Type B pancreatic cell (in vitro differentiated cells): ENCODE measurements at regions not wholly inside any gene's neighbourhood (a gene's known extent, or its start where the extent isn't known, plus 50 kb on each side); places are given as distances from the start of the nearest gene placed in this dataset.
A peak's percentile ranks its signal among the peaks of the same experiment; 100 is the strongest.

Experiments used
- DNase-seq: peaks from one replicate; pipeline ENCODE4 v3.0.0; 2021; ENCODE audit warnings: mixed read lengths; ENCODE audit not compliant: unreplicated experiment; ENCODE audit errors: extremely low spot score
- H3K27ac Mint-ChIP-seq: 2 replicates; pipeline ENCODE4 v1.8.0; 2021; ENCODE audit warnings: mild to moderate bottlenecking, mixed read lengths
- H3K27me3 Mint-ChIP-seq: 2 replicates; pipeline ENCODE4 v1.8.0; 2021; ENCODE audit warnings: mixed read lengths
- H3K36me3 Mint-ChIP-seq: 2 replicates; pipeline ENCODE4 v1.8.0; 2021; ENCODE audit warnings: mixed read lengths
- H3K4me1 Mint-ChIP-seq: one replicate; pipeline ENCODE4 v1.8.0; 2021; ENCODE audit warnings: mixed read lengths; ENCODE audit not compliant: unreplicated experiment
- H3K4me3 Mint-ChIP-seq: 2 replicates; pipeline ENCODE4 v1.8.0; 2021; ENCODE audit warnings: mild to moderate bottlenecking, mixed read lengths
- H3K9me3 Mint-ChIP-seq: 2 replicates; pipeline ENCODE4 v1.8.0; 2021; ENCODE audit warnings: mixed read lengths
- TF ChIP-seq, protein P1 (sequence below): fragments of 200-600 bp; sonication (generic); conservative IDR thresholded peaks from 2 replicates; pipeline ENCODE4 v1.5.0; 2021; ENCODE audit warnings: antibody characterized with exemption, mild to moderate bottlenecking

DNA sequence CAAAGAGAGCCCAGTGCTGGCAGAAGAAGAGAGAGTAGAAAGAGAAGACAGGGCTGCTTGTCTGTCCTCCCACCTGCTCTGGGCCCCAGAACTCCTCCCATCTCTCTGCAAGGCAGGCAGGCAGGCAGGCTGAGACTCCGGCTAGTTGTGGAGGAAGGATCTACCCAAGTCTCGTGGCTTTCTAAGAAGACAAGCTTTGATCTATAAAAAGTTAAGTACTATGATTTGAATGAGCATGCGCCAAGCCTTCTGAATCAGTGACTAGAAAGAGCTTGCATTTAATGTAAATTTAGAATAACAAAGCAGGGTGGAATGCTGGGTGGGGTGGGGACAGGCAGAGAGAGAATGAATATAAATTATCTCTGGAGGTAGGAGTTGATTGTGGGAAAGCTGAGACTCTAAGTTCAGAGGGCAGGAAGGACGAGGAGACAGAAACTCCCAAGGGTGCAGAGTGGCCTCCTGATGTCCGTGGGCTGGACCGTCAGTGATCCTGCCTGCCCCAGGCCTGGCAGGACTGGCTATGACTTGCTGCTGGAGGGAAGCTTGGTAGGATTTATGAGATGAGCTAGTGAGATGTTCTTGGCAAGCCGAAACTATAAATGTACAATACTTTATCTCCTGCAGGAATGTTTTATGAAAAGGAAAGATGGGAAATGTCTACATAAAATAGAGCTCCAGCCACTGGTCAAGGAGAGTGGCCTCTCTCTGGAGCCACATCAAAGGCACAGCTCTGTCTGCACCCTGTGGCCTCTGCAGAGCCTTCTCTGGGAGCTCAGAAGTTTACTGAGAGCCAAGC is 447.5 kb downstream of the TNS1 start:
- H3K36me3 Mint-ChIP-seq, result no peaks in the 10 kb centered on the region
- H3K9me3 Mint-ChIP-seq, result peaks cover 13% of the 10 kb centered on the region
- TF ChIP-seq, protein P1, sequence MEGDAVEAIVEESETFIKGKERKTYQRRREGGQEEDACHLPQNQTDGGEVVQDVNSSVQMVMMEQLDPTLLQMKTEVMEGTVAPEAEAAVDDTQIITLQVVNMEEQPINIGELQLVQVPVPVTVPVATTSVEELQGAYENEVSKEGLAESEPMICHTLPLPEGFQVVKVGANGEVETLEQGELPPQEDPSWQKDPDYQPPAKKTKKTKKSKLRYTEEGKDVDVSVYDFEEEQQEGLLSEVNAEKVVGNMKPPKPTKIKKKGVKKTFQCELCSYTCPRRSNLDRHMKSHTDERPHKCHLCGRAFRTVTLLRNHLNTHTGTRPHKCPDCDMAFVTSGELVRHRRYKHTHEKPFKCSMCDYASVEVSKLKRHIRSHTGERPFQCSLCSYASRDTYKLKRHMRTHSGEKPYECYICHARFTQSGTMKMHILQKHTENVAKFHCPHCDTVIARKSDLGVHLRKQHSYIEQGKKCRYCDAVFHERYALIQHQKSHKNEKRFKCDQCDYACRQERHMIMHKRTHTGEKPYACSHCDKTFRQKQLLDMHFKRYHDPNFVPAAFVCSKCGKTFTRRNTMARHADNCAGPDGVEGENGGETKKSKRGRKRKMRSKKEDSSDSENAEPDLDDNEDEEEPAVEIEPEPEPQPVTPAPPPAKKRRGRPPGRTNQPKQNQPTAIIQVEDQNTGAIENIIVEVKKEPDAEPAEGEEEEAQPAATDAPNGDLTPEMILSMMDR, result no peak
- H3K4me1 Mint-ChIP-seq, result peaks cover 33% of the 10 kb centered on the region
- H3K27ac Mint-ChIP-seq, result peak overlapping the region; percentile 77
- H3K4me3 Mint-ChIP-seq, result peak overlapping the region; percentile 21
- DNase-seq, result no peak
- H3K27me3 Mint-ChIP-seq, result no peaks in the 10 kb centered on the region

DNA sequence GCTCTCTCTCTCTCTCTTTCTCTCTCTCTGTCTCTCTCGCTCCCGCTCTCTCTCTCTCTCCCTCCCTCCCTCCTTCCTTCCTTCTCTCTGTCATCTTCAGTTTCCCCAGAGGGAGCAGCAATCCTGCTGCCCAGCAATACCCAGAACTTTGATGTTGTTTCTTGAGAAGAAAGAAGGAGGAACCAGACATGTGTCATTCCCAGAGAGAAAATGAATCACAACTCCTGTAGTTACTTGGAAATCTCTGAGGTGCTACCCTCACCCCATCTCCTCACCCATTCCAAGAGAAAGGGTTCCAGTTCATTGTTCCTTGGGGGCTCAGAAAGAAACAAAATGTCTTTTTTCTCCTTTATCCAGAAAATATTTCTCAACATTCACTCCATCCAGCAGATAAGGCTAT is 449.1 kb downstream of the TNS1 start:
- peaks cover 33% of the 10 kb centered on the region for H3K4me1 Mint-ChIP-seq
- no peaks in the 10 kb centered on the region for H3K27me3 Mint-ChIP-seq
- peaks cover 8% of the 10 kb centered on the region for H3K9me3 Mint-ChIP-seq

DNA sequence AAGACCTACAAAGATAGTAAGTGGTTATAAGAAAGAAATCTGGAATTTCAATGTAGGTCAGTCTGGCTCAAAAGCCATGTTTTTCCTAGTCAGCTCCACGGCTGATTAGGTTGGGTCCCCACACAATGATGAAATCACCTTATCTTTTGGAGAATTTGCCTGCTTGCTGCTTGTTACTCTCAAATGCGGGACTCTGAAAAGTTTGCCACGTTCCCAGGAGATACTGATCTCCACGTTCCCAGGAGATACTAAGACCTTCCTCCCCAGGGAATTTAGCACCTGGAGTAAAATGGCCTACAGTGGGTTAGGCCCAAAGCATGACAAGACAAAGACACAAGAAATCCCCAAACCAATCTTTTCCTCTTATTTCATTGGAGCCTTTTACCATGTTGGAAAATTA is 449.6 kb downstream of the TNS1 start:
- no peaks in the 10 kb centered on the region for H3K36me3 Mint-ChIP-seq
- no peak overlapping the region for H3K4me3 Mint-ChIP-seq
- H3K4me1 Mint-ChIP-seq, result peaks cover 33% of the 10 kb centered on the region
- H3K9me3 Mint-ChIP-seq, result peaks cover 8% of the 10 kb centered on the region
- H3K27ac Mint-ChIP-seq, result no peak overlapping the region
- no peak for DNase-seq
- no peaks in the 10 kb centered on the region for H3K27me3 Mint-ChIP-seq
- TF ChIP-seq, protein P1, result no peak

More for the DNA sequence above, 449.1 kb downstream of the TNS1 start:
- H3K4me3 Mint-ChIP-seq, result no peak overlapping the region
- H3K27ac Mint-ChIP-seq, result no peak overlapping the region
- no peaks in the 10 kb centered on the region for H3K36me3 Mint-ChIP-seq
- DNase-seq, result no peak
- TF ChIP-seq, protein P1, result no peak

DNA sequence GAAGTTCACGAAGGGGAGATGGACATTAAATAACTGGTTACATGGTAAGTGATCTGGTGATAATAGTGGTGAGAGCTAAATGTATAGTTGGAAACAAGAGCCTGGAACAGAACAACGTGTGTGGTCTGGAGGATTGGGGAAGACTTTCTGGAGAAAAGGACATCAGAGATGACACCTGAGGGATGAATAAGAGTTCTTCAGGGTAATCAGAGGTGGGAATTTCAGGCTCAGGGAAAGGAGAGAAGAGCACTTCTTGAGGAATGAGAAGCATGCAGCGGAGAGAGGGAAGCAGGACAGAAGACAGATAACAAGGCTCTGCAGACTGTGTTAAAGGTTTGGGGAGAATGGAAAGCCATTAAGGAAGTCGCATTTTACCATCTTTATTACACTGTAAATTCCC is 450.7 kb downstream of the TNS1 start:
- no peak for DNase-seq
- peaks cover 8% of the 10 kb centered on the region for H3K9me3 Mint-ChIP-seq
- no peaks in the 10 kb centered on the region for H3K36me3 Mint-ChIP-seq
- TF ChIP-seq, protein P1, result no peak
- H3K27ac Mint-ChIP-seq, result peak overlapping the region; percentile 62
- peak overlapping the region; percentile 4 for H3K4me3 Mint-ChIP-seq
- peaks cover 33% of the 10 kb centered on the region for H3K4me1 Mint-ChIP-seq
- no peaks in the 10 kb centered on the region for H3K27me3 Mint-ChIP-seq

DNA sequence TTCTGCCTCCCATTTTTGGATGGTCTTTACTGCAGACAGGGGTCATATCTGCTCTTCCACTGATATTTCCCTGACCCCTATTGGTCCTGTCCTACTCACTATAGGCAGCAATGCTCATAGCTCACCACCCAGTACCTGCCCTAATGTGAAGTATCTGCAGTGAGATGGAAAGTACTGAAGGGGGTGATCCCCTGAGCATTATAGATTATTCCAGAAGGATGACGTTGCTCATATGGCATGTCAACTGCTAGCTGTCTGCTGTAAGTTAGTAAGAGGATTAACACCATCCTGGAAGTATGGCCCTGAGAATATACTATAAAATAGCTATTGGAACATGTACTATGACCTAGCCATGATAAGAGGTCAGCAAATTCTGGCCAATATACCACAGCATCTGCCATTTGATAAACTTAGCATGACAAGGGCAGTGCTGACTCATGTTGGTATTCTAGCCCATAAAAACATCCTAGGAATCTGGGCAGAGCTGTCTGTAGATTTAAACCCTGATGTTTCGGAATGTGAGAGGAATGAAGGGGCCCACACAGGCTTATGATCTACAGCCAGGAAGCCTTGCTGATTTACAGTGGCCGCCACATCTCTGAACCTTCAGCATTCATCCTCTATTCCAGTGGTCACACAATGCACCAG is 451.4 kb downstream of the TNS1 start:
- H3K4me1 Mint-ChIP-seq, result peaks cover 33% of the 10 kb centered on the region
- peak overlapping the region; percentile 62 for H3K27ac Mint-ChIP-seq
- H3K36me3 Mint-ChIP-seq, result no peaks in the 10 kb centered on the region
- H3K4me3 Mint-ChIP-seq, result no peak overlapping the region
- TF ChIP-seq, protein P1, result no peak
- DNase-seq, result no peak
- peaks cover 8% of the 10 kb centered on the region for H3K9me3 Mint-ChIP-seq
- no peaks in the 10 kb centered on the region for H3K27me3 Mint-ChIP-seq
